Endothelial cell (in vitro differentiated cells): ENCODE measurements at regions not wholly inside any gene's neighbourhood (a gene's known extent, or its start where the extent isn't known, plus 50 kb on each side); places are given as distances from the start of the nearest gene placed in this dataset.

Experiments used
- DNase-seq: peaks from one replicate; pipeline ENCODE4 v3.0.0; 2021; ENCODE audit warnings: low spot score
- H3K27ac Mint-ChIP-seq: one replicate; pipeline ENCODE4 v1.8.0; 2021; ENCODE audit warnings: mixed read lengths, inconsistent platforms; ENCODE audit not compliant: unreplicated experiment
- H3K27me3 Mint-ChIP-seq: one replicate; pipeline ENCODE4 v1.8.0; 2021; ENCODE audit warnings: mild to moderate bottlenecking, moderate library complexity, mixed read lengths, inconsistent platforms; ENCODE audit not compliant: unreplicated experiment
- H3K36me3 Mint-ChIP-seq: one replicate; pipeline ENCODE4 v1.8.0; 2021; ENCODE audit warnings: mild to moderate bottlenecking, low read depth, mixed read lengths, inconsistent platforms; ENCODE audit not compliant: unreplicated experiment
- H3K4me1 Mint-ChIP-seq: one replicate; pipeline ENCODE4 v1.8.0; 2021; ENCODE audit warnings: mild to moderate bottlenecking, mixed read lengths, inconsistent platforms; ENCODE audit not compliant: unreplicated experiment
- H3K4me3 Mint-ChIP-seq: one replicate; pipeline ENCODE4 v1.8.0; 2021; ENCODE audit warnings: mild to moderate bottlenecking, mixed read lengths, inconsistent platforms; ENCODE audit not compliant: unreplicated experiment
- H3K9me3 Mint-ChIP-seq: one replicate; pipeline ENCODE4 v1.8.0; 2021; ENCODE audit warnings: mixed read lengths, inconsistent platforms; ENCODE audit not compliant: unreplicated experiment
- CTCF ChIP-seq: fragments of 200-600 bp; sonication (generic); IDR thresholded peaks from one replicate; pipeline ENCODE4 v1.5.0; 2021; ENCODE audit warnings: antibody characterized with exemption; ENCODE audit not compliant: unreplicated experiment

- no peak for DNase-seq
- Mint-ChIP-seq H3K27ac (no peak overlapping the region), H3K36me3 (no peaks in the 10 kb centered on the region), H3K27me3 (no peaks in the 10 kb centered on the region), H3K4me1 (no peaks in the 10 kb centered on the region), H3K9me3 (no peaks in the 10 kb centered on the region), H3K4me3 (no peak overlapping the region)
- no peak for TF ChIP-seq CTCF
These were observed 171.2 kb downstream of the TMA16 start for GRCh38 chr4:163665521-163666331.

- Mint-ChIP-seq H3K9me3 (no peaks in the 10 kb centered on the region), H3K27me3 (no peaks in the 10 kb centered on the region), H3K4me3 (no peak overlapping the region), H3K36me3 (no peaks in the 10 kb centered on the region), H3K27ac (no peak overlapping the region), H3K4me1 (no peaks in the 10 kb centered on the region)
- DNase-seq, result no peak
- TF ChIP-seq CTCF, result no peak
These were observed 171.9 kb downstream of the TMA16 start for GRCh38 chr4:163666332-163666873.

- H3K4me1 Mint-ChIP-seq, result no peaks in the 10 kb centered on the region
- no peaks in the 10 kb centered on the region for H3K36me3 Mint-ChIP-seq
- no peak for DNase-seq
- TF ChIP-seq CTCF, result no peak
- H3K4me3 Mint-ChIP-seq, result no peak overlapping the region
- H3K9me3 Mint-ChIP-seq, result no peaks in the 10 kb centered on the region
- no peaks in the 10 kb centered on the region for H3K27me3 Mint-ChIP-seq
- no peak overlapping the region for H3K27ac Mint-ChIP-seq
These were observed 178.3 kb downstream of the TMA16 start for GRCh38 chr4:163672751-163673150.

- no peaks in the 10 kb centered on the region for H3K9me3 Mint-ChIP-seq
- H3K27ac Mint-ChIP-seq, result no peak overlapping the region
- no peak overlapping the region for H3K4me3 Mint-ChIP-seq
- no peaks in the 10 kb centered on the region for H3K4me1 Mint-ChIP-seq
- no peak for DNase-seq
- no peaks in the 10 kb centered on the region for H3K27me3 Mint-ChIP-seq
- no peaks in the 10 kb centered on the region for H3K36me3 Mint-ChIP-seq
- no peak for TF ChIP-seq CTCF
These were observed 179.6 kb downstream of the TMA16 start for GRCh38 chr4:163673848-163674697.

GRCh38 chr4:163679189-163679588 lies 184.7 kb downstream of the TMA16 start:
- no peak for DNase-seq
- H3K9me3 Mint-ChIP-seq, result no peaks in the 10 kb centered on the region
- TF ChIP-seq CTCF, result no peak
- H3K27ac Mint-ChIP-seq, result no peak overlapping the region
- H3K4me1 Mint-ChIP-seq, result no peaks in the 10 kb centered on the region
- no peaks in the 10 kb centered on the region for H3K27me3 Mint-ChIP-seq
- no peak overlapping the region for H3K4me3 Mint-ChIP-seq
- H3K36me3 Mint-ChIP-seq, result no peaks in the 10 kb centered on the region
